Left lung (tissue), 4 donors: ENCODE measurements at regions not wholly inside any gene's neighbourhood (a gene's known extent, or its start where the extent isn't known, plus 50 kb on each side); places are given as distances from the start of the nearest gene placed in this dataset.

Experiments used
- ATAC-seq: fragments of 200-7000 bp; cut with Tn5 transposase; one replicate; pipeline ENCODE4 v1.9.1; 2020; ENCODE audit warnings: moderate library complexity
- DNase-seq, 4 donors: peaks; one replicate each; pipeline ENCODE4 v3.0.0-alpha.2; 2013 to 2020
- H3K27ac ChIP-seq, 2 donors: fragments of 200-600 bp; sonication (generic) in 1 of 2; one replicate each; pipeline versions ENCODE4 v1.5.0 to v1.8.0; 2020 to 2021
- H3K27me3 ChIP-seq, 2 donors: fragments of 200-600 bp; sonication (generic) in 1 of 2; one replicate each; pipeline versions ENCODE4 v1.5.0 to v1.8.0; 2020 to 2021
- H3K36me3 ChIP-seq, 2 donors: fragments of 200-600 bp; sonication (generic) in 1 of 2; one replicate each; pipeline versions ENCODE4 v1.5.0 to v1.8.0; 2020 to 2021
- H3K4me1 ChIP-seq, 2 donors: fragments of 200-600 bp; one replicate each; pipeline ENCODE4 v1.8.0; 2021
- H3K4me3 ChIP-seq, 2 donors: fragments of 200-600 bp; sonication (generic) in 1 of 2; one replicate each; pipeline versions ENCODE4 v1.5.0 to v1.8.0; 2020 to 2021; ENCODE audit warnings: mild to moderate bottlenecking in 1 of 2
- H3K9me3 ChIP-seq, 2 donors: fragments of 200-600 bp; sonication (generic) in 1 of 2; one replicate each; pipeline versions ENCODE4 v1.5.0 to v1.8.0; 2020 to 2021
- intact Hi-C, 2 donors: fragments of 100-400 bp; cut with DNase I; formaldehyde crosslinking; loops; one replicate each; pipeline versions ENCODE4 v1.11.2 to v1.14.2; 2022
- TF ChIP-seq, protein P1 (sequence below), 2 donors: fragments of 200-600 bp; sonication (generic) in 1 of 2; IDR thresholded peaks; one replicate each; pipeline versions ENCODE4 v1.5.0 to v1.8.0; 2021; ENCODE audit warnings: antibody characterized with exemption in 2 of 2
- donor health status: DM: no; HTN: yes; CAD: no.
- donor health status: DM: no; HTN: no; CAD: no.

DNA sequence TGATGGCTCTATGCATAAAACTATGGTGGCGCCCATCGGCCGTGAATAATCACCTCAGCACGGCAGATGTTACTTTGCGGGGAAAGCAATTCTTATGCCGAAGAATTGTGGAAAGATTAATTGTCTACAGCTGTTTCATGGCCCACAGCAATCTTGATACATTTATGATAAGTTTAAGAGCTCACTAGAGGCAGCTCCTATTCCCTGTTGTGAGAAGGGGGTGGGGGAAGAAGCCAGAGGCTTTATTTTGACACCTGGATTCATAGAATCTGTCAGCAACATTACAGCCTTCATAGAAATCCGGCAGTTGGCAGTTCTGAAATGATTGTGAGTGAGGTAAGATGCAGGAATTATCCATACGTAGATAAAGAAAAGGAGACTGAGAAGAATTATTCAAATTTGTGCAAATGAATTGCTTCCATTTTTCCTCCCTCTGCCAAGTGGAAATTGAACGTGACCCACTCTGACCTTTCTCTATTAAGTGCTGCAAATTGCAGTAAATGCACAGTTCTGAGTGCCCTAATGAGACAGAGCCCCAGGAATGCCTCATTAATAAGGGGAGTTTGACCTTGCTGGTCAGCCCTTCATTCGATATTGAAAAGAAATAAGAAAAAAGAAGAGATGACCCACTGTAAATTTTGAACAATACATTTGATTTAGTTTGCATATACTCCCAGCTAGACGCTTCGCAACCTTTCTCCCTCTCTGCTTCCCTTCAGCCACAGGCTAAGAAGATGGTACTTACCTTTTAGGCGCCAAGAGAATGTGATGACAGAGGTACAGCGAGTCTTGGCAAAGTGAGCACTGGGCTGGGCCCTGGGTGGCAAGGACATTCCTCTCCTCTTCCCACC, 188.8 kb downstream of the GPAT3 start:
- ATAC-seq, result no peak
- no peak overlapping the region for H3K4me3 ChIP-seq
- TF ChIP-seq, protein P1, sequence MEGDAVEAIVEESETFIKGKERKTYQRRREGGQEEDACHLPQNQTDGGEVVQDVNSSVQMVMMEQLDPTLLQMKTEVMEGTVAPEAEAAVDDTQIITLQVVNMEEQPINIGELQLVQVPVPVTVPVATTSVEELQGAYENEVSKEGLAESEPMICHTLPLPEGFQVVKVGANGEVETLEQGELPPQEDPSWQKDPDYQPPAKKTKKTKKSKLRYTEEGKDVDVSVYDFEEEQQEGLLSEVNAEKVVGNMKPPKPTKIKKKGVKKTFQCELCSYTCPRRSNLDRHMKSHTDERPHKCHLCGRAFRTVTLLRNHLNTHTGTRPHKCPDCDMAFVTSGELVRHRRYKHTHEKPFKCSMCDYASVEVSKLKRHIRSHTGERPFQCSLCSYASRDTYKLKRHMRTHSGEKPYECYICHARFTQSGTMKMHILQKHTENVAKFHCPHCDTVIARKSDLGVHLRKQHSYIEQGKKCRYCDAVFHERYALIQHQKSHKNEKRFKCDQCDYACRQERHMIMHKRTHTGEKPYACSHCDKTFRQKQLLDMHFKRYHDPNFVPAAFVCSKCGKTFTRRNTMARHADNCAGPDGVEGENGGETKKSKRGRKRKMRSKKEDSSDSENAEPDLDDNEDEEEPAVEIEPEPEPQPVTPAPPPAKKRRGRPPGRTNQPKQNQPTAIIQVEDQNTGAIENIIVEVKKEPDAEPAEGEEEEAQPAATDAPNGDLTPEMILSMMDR (IDR thresholded peaks at IDR 0.05), result no peak
- no peaks in the 10 kb centered on the region for H3K36me3 ChIP-seq
- no peaks in the 10 kb centered on the region for H3K4me1 ChIP-seq
- intact Hi-C loops, result no loop called here
- no peaks in the 10 kb centered on the region for H3K9me3 ChIP-seq
- no peak overlapping the region for H3K27ac ChIP-seq
- DNase-seq, result no peak
- no peaks in the 10 kb centered on the region for H3K27me3 ChIP-seq

DNA sequence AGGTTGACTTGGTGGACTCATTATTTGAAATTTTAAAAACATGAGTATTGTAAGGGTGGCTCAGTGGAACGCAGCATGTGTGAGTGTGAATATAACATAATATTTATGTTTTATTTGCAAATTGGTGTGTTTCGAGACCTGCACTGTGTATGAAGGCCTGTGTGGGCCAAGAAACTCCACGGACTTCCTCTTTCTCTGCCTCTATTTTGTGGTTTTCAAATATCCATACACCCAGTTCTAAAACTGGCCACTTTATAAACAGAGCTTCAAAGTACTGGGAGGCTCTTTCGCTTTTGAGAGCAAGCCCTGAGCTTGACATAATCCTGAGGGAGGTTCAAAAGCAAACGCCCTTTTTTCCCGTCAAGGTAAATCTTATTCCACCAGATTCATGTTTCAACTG, 187.7 kb downstream of the GPAT3 start:
- Histone ChIP-seq H3K4me3 (no peak overlapping the region), H3K27ac (no peak overlapping the region), H3K36me3 (no peaks in the 10 kb centered on the region), H3K4me1 (no peaks in the 10 kb centered on the region), H3K9me3 (no peaks in the 10 kb centered on the region), H3K27me3 (no peaks in the 10 kb centered on the region)
- DNase-seq (no peak), ATAC-seq (no peak)
- TF ChIP-seq, protein P1 (IDR thresholded peaks at IDR 0.05), result no peak
- intact Hi-C loops, result no loop called here

DNA sequence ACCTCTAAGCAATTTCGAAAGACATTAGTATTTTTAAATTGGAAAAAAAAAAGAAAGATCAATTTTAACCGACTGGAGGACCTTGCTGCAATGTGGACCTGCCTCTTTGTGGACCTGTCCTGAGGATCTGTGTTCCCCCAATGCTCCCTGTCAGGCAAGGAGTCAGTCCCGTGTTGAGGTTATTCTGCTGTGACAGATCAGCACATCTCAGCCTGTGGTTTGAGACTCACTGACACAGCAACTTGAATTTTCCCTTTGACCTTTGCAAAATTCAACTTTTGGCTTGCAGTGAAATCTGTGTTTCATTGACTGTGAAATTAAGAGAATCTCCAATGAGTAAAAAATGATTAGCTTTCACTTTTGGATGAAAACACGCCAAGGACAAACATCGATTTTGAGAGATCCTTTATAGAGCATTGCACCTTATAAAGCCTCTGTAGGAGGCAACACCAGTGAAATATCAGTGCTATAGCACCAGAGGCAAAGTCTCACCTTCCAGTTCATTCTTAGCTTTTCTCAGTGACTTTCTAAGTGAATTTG, 186.9 kb downstream of the GPAT3 start:
- H3K36me3 ChIP-seq, result no peaks in the 10 kb centered on the region
- intact Hi-C loops, result no loop called here
- no peaks in the 10 kb centered on the region for H3K27me3 ChIP-seq
- no peak overlapping the region for H3K27ac ChIP-seq
- H3K9me3 ChIP-seq, result no peaks in the 10 kb centered on the region
- no peak overlapping the region for H3K4me3 ChIP-seq
- DNase-seq (no peak), ATAC-seq (no peak)
- TF ChIP-seq, protein P1 (IDR thresholded peaks at IDR 0.05), result no peak
- no peaks in the 10 kb centered on the region for H3K4me1 ChIP-seq

DNA sequence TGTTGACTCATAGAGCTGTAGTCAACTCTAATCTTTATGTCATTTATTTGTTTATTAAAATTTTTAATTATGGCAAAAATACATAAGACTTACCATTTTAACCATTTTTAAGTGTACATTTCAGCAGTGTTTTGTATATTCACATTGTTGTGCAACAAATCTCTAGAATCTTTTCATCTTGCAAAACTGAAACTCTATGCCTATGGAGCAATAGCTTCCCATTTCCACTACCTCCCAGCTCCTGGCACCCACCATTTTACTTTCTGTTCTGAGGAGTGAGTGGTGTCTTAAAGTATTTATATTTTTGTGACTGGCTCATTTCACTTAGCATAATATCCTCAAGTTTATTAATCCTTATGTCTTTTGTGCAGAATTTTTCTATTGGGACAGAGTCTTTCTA, 181.0 kb downstream of the GPAT3 start:
- ATAC-seq (no peak), DNase-seq (no peak)
- TF ChIP-seq, protein P1 (IDR thresholded peaks at IDR 0.05), result no peak
- H3K27ac ChIP-seq, result no peak overlapping the region
- no peaks in the 10 kb centered on the region for H3K4me1 ChIP-seq
- H3K36me3 ChIP-seq, result no peaks in the 10 kb centered on the region
- H3K4me3 ChIP-seq, result no peak overlapping the region
- intact Hi-C loops, result no loop called here
- no peaks in the 10 kb centered on the region for H3K9me3 ChIP-seq
- H3K27me3 ChIP-seq, result no peaks in the 10 kb centered on the region

DNA sequence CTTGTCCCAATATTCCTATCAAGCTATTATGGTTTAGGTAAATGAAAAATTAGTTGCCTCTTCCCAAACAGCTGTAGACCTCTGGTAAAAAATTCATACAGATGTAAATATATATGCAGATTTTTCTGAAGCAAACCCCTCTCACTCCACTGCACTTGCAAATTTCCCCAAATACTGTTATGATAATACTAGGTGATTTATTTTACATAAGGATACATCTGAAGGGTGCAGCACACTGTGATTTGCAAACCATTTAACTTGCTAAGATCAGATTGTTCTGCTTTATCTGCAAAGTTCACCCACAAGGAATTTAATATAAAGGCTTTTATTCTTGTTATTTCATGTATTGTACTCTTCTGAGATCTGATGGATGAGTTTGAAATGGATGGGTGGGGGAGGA, 177.0 kb downstream of the GPAT3 start:
- Histone ChIP-seq H3K27ac (no peak overlapping the region), H3K4me3 (no peak overlapping the region), H3K4me1 (no peaks in the 10 kb centered on the region), H3K36me3 (no peaks in the 10 kb centered on the region), H3K9me3 (no peaks in the 10 kb centered on the region), H3K27me3 (no peaks in the 10 kb centered on the region)
- intact Hi-C loops, result no loop called here
- TF ChIP-seq, protein P1 (IDR thresholded peaks at IDR 0.05), result no peak
- ATAC-seq (no peak), DNase-seq (no peak)
